HG02759 (cell line): ENCODE measurements at regions not wholly inside any gene's neighbourhood (a gene's known extent, or its start where the extent isn't known, plus 50 kb on each side); places are given as distances from the start of the nearest gene placed in this dataset.
"Not testable (repeated sequence)": the region's sequence is repeated elsewhere in the genome, so short reads cannot be mapped to it uniquely, and the experiment has no call there.

Experiments
- ATAC-seq: cut with Tn5 transposase; IDR thresholded peaks from one replicate; pipeline ENCODE4 v1.9.1; 2021; ENCODE audit warnings: mild to moderate bottlenecking, moderate library complexity; ENCODE audit not compliant: unreplicated experiment

GRCh38 chr5:168075387-168075786 lies 216.1 kb upstream of the WWC1 start:
- ATAC-seq: no peak

- peak; percentile 67 for ATAC-seq
Observed at GRCh38 chr5:168076561-168076991, 214.9 kb upstream of the WWC1 start.

GRCh38 chr5:168085261-168086031 lies 206.0 kb upstream of the WWC1 start:
- ATAC-seq: no peak

GRCh38 chr5:168086104-168086610 lies 205.3 kb upstream of the WWC1 start:
- no peak for ATAC-seq

GRCh38 chr5:168086746-168087145 lies 204.7 kb upstream of the WWC1 start:
- ATAC-seq: no peak

- ATAC-seq: no peak
Observed at GRCh38 chr5:168088410-168089173, 202.9 kb upstream of the WWC1 start.

- ATAC-seq: no peak
Observed at GRCh38 chr5:168089201-168089887, 202.1 kb upstream of the WWC1 start.

GRCh38 chr5:168092209-168093185 lies 198.9 kb upstream of the WWC1 start:
- no peak for ATAC-seq

- no peak for ATAC-seq
Observed at GRCh38 chr5:168093200-168093910, 198.1 kb upstream of the WWC1 start.

- ATAC-seq: no peak
Observed at GRCh38 chr5:168096525-168096924, 194.9 kb upstream of the WWC1 start.

- ATAC-seq: no peak
Observed at GRCh38 chr5:168097876-168098653, 193.4 kb upstream of the WWC1 start.

- ATAC-seq: no peak
Observed at GRCh38 chr5:168101352-168101751, 190.1 kb upstream of the WWC1 start.

GRCh38 chr5:168103018-168103417 lies 188.4 kb upstream of the WWC1 start:
- not testable (repeated sequence) for ATAC-seq

- ATAC-seq: no peak
Observed at GRCh38 chr5:168104350-168104749, 187.1 kb upstream of the WWC1 start.

- ATAC-seq: no peak
Observed at GRCh38 chr5:168104811-168105481, 186.5 kb upstream of the WWC1 start.

GRCh38 chr5:168106008-168106761 lies 185.3 kb upstream of the WWC1 start:
- no peak for ATAC-seq

GRCh38 chr5:168109441-168109840 lies 182.0 kb upstream of the WWC1 start:
- ATAC-seq: no peak

GRCh38 chr5:168110384-168110783 lies 181.1 kb upstream of the WWC1 start:
- ATAC-seq: no peak
